Neural cell (in vitro differentiated cells): ENCODE measurements at regions not wholly inside any gene's neighbourhood (a gene's known extent, or its start where the extent isn't known, plus 50 kb on each side); places are given as distances from the start of the nearest gene placed in this dataset.

Source experiments
- H2AFZ ChIP-seq: fragments of 200-600, 300-800 bp; sonication (generic), shearing (Covaris generic); 2 replicates; pipeline ENCODE4 v1.6.0; 2014; ENCODE audit warnings: low read depth, mild to moderate bottlenecking, antibody characterized with exemption, low read length, moderate library complexity
- H3F3A ChIP-seq: fragments of 200-600 bp; shearing (Covaris generic); 2 replicates; pipeline ENCODE4 v1.6.1; 2016; ENCODE audit warnings: mild to moderate bottlenecking, moderate library complexity, mixed read lengths, antibody characterized with exemption, low read length; ENCODE audit not compliant: insufficient read depth, poor library complexity, severe bottlenecking
- H3K27ac ChIP-seq: fragments of 200-600, 300-800 bp; sonication (generic), shearing (Covaris generic); 2 replicates; pipeline ENCODE4 v1.5.1; 2014; ENCODE audit warnings: mild to moderate bottlenecking, low read length, moderate library complexity
- H3K27me3 ChIP-seq: fragments of 300-800, 200-600 bp; sonication (generic), shearing (Covaris generic); 2 replicates; pipeline ENCODE4 v1.6.0; 2014; ENCODE audit warnings: mild to moderate bottlenecking, low read depth, low read length, moderate library complexity; ENCODE audit not compliant: insufficient read depth
- H3K36me3 ChIP-seq: fragments of 300-800, 200-600 bp; sonication (generic), shearing (Covaris generic); 2 replicates; pipeline ENCODE4 v1.5.1; 2014; ENCODE audit warnings: mild to moderate bottlenecking, antibody characterized with exemption, low read length, moderate library complexity; ENCODE audit not compliant: insufficient read depth
- H3K4me2 ChIP-seq: fragments of 300-800, 200-600 bp; sonication (generic), shearing (Covaris generic); 2 replicates; pipeline ENCODE4 v1.6.0; 2014; ENCODE audit warnings: mild to moderate bottlenecking, low read length
- H3K4me3 ChIP-seq: fragments of 300-800, 200-600 bp; sonication (generic), shearing (Covaris generic); 2 replicates; pipeline ENCODE4 v1.5.1; 2014; ENCODE audit warnings: mild to moderate bottlenecking, low read length, moderate library complexity
- H3K79me2 ChIP-seq: fragments of 200-600 bp; shearing (Covaris generic); replicated peaks from 2 replicates; pipeline ENCODE4 v1.6.0; 2014; ENCODE audit warnings: mild to moderate bottlenecking, low read length, moderate library complexity; ENCODE audit not compliant: insufficient read depth
- H3K9ac ChIP-seq: fragments of 300-800, 200-600 bp; sonication (generic), shearing (Covaris generic); 2 replicates; pipeline ENCODE4 v1.6.1; 2016; ENCODE audit warnings: mild to moderate bottlenecking, low read length, mixed read lengths
- H3K9me2 ChIP-seq: fragments of 200-600 bp; shearing (Covaris generic); 2 replicates; pipeline ENCODE4 v1.6.1; 2016; ENCODE audit warnings: mild to moderate bottlenecking, low read length, mixed read lengths; ENCODE audit not compliant: insufficient read depth
- H3K9me3 ChIP-seq: fragments of 200-600, 300-800 bp; sonication (generic), shearing (Covaris generic); 2 replicates; pipeline ENCODE4 v1.6.1; 2016; ENCODE audit warnings: mild to moderate bottlenecking, mixed run types, low read length, moderate library complexity, mixed read lengths
- H4K20me1 ChIP-seq: fragments of 200-600 bp; shearing (Covaris generic); 2 replicates; pipeline ENCODE4 v1.6.1; 2016; ENCODE audit warnings: mild to moderate bottlenecking, mixed run types; ENCODE audit not compliant: insufficient read depth
- EP300 ChIP-seq: fragments of 450-650 bp; conservative IDR thresholded peaks from 2 replicates; pipeline ENCODE4 v1.6.1; 2014; ENCODE audit warnings: antibody characterized with exemption, mild to moderate bottlenecking, moderate library complexity; ENCODE audit not compliant: poor library complexity, severe bottlenecking
- EZH2 ChIP-seq: fragments of 200-600, 300-800 bp; shearing (Covaris generic), sonication (generic); IDR thresholded peaks from 2 replicates; pipeline ENCODE4 v1.6.1; 2014; ENCODE audit warnings: antibody characterized with exemption, low read length, borderline replicate concordance, mild to moderate bottlenecking; ENCODE audit not compliant: insufficient read depth, poor library complexity, severe bottlenecking
- MXI1 ChIP-seq: fragments of 450-650 bp; conservative IDR thresholded peaks from 2 replicates; pipeline ENCODE4 v1.6.1; 2014; ENCODE audit warnings: antibody characterized with exemption, mild to moderate bottlenecking; ENCODE audit not compliant: poor library complexity, severe bottlenecking
- POLR2AphosphoS5 ChIP-seq: IDR thresholded peaks from 2 replicates; pipeline ENCODE4 v1.6.1; 2012
- RAD21 ChIP-seq: fragments of 450-650 bp; conservative IDR thresholded peaks from 2 replicates; pipeline ENCODE4 v1.6.1; 2014; ENCODE audit warnings: antibody characterized with exemption, mild to moderate bottlenecking, moderate library complexity
- SMC3 ChIP-seq: fragments of 450-650 bp; conservative IDR thresholded peaks from 2 replicates; pipeline ENCODE4 v1.6.1; 2014; ENCODE audit warnings: antibody characterized with exemption, mild to moderate bottlenecking, moderate library complexity; ENCODE audit not compliant: poor library complexity
- TAF1 ChIP-seq: IDR thresholded peaks from 2 replicates; pipeline ENCODE4 v1.6.1; 2012; ENCODE audit warnings: low read depth
- TF ChIP-seq, protein P1 (sequence below): fragments of 450-650 bp; IDR thresholded peaks from 2 replicates; pipeline ENCODE4 v1.5.1; 2014; ENCODE audit warnings: antibody characterized with exemption, mild to moderate bottlenecking, moderate library complexity; ENCODE audit not compliant: poor library complexity, severe bottlenecking
- TF ChIP-seq, protein P2 (sequence below): IDR thresholded peaks from 2 replicates; pipeline ENCODE4 v1.6.1; 2012; ENCODE audit warnings: borderline replicate concordance

DNA sequence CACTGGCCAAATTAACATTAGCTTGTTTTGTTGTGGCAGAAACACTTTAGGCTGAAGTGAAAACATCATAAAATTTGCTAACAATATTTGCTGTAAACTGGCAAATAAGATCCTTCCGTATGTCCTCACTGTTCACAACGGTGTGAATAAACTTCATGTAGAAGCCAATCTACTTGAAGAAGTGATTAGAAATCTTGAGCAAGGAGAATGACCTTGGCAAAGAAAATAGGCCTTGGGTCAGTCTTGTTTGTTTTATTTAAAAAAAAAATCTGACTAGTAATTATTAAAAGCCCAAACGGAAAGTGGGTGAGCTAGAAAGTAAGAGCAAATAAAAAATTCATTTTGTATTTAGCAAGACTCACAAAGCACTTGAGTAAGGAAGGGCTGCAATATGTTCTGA, 197.0 kb downstream of the CPS1 start:
- H3K4me2 ChIP-seq, result no peak overlapping the region
- no peak overlapping the region for H2AFZ ChIP-seq
- H3K27ac ChIP-seq, result no peak overlapping the region
- TF ChIP-seq POLR2AphosphoS5, result no peak
- TF ChIP-seq SMC3, result no peak
- TF ChIP-seq, protein P1, sequence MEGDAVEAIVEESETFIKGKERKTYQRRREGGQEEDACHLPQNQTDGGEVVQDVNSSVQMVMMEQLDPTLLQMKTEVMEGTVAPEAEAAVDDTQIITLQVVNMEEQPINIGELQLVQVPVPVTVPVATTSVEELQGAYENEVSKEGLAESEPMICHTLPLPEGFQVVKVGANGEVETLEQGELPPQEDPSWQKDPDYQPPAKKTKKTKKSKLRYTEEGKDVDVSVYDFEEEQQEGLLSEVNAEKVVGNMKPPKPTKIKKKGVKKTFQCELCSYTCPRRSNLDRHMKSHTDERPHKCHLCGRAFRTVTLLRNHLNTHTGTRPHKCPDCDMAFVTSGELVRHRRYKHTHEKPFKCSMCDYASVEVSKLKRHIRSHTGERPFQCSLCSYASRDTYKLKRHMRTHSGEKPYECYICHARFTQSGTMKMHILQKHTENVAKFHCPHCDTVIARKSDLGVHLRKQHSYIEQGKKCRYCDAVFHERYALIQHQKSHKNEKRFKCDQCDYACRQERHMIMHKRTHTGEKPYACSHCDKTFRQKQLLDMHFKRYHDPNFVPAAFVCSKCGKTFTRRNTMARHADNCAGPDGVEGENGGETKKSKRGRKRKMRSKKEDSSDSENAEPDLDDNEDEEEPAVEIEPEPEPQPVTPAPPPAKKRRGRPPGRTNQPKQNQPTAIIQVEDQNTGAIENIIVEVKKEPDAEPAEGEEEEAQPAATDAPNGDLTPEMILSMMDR, result no peak
- no peak for TF ChIP-seq RAD21
- no peak for TF ChIP-seq EZH2
- no peak for TF ChIP-seq EP300
- no peak for TF ChIP-seq MXI1
- TF ChIP-seq TAF1, result no peak
- TF ChIP-seq, protein P2, sequence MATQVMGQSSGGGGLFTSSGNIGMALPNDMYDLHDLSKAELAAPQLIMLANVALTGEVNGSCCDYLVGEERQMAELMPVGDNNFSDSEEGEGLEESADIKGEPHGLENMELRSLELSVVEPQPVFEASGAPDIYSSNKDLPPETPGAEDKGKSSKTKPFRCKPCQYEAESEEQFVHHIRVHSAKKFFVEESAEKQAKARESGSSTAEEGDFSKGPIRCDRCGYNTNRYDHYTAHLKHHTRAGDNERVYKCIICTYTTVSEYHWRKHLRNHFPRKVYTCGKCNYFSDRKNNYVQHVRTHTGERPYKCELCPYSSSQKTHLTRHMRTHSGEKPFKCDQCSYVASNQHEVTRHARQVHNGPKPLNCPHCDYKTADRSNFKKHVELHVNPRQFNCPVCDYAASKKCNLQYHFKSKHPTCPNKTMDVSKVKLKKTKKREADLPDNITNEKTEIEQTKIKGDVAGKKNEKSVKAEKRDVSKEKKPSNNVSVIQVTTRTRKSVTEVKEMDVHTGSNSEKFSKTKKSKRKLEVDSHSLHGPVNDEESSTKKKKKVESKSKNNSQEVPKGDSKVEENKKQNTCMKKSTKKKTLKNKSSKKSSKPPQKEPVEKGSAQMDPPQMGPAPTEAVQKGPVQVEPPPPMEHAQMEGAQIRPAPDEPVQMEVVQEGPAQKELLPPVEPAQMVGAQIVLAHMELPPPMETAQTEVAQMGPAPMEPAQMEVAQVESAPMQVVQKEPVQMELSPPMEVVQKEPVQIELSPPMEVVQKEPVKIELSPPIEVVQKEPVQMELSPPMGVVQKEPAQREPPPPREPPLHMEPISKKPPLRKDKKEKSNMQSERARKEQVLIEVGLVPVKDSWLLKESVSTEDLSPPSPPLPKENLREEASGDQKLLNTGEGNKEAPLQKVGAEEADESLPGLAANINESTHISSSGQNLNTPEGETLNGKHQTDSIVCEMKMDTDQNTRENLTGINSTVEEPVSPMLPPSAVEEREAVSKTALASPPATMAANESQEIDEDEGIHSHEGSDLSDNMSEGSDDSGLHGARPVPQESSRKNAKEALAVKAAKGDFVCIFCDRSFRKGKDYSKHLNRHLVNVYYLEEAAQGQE, result no peak
- no peaks in the 10 kb centered on the region for H3K27me3 ChIP-seq
- H3K79me2 ChIP-seq, result no peaks in the 10 kb centered on the region
- H3K9ac ChIP-seq, result no peak overlapping the region
- H3K36me3 ChIP-seq, result no peaks in the 10 kb centered on the region
- no peaks in the 10 kb centered on the region for H4K20me1 ChIP-seq
- no peaks in the 10 kb centered on the region for H3K9me3 ChIP-seq
- no peak overlapping the region for H3K4me3 ChIP-seq
- no peaks in the 10 kb centered on the region for H3K9me2 ChIP-seq
- no peaks in the 10 kb centered on the region for H3F3A ChIP-seq

DNA sequence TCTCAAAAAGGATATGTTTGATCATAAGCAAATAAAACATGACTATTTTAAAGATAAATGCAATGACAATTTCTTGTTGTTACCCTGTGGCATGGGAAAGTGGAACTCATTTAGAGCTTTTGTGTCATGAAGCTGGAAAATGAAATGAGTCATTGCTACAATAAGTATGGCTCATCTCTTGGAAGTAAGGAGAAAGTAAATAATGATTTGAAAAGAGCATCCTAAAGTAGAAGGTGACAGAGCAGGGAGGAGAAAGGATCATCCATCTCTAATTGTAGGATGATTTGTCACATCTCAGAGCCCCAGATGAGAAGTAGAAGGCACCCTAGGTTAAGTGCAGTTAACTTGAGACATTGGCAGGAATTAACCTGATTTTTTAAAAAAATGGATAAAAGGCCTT, 200.5 kb downstream of the CPS1 start:
- Histone ChIP-seq H3K4me3 (no peak overlapping the region), H4K20me1 (no peaks in the 10 kb centered on the region), H3K27ac (no peak overlapping the region), H3K79me2 (no peaks in the 10 kb centered on the region), H3K9me2 (no peaks in the 10 kb centered on the region), H3F3A (no peaks in the 10 kb centered on the region), H3K36me3 (no peaks in the 10 kb centered on the region), H3K9ac (no peak overlapping the region), H3K9me3 (no peaks in the 10 kb centered on the region), H3K4me2 (no peak overlapping the region), H3K27me3 (no peaks in the 10 kb centered on the region), H2AFZ (no peak overlapping the region)
- TF ChIP-seq EZH2 (no peak), EP300 (no peak), POLR2AphosphoS5 (no peak), RAD21 (no peak), TAF1 (no peak), SMC3 (no peak), MXI1 (no peak)
- TF ChIP-seq, protein P2, result no peak
- TF ChIP-seq, protein P1, result no peak
